ENCODE measurements at regions not wholly inside any gene's neighbourhood (a gene's known extent, or its start where the extent isn't known, plus 50 kb on each side); places are given as distances from the start of the nearest gene placed in this dataset.

DNA sequence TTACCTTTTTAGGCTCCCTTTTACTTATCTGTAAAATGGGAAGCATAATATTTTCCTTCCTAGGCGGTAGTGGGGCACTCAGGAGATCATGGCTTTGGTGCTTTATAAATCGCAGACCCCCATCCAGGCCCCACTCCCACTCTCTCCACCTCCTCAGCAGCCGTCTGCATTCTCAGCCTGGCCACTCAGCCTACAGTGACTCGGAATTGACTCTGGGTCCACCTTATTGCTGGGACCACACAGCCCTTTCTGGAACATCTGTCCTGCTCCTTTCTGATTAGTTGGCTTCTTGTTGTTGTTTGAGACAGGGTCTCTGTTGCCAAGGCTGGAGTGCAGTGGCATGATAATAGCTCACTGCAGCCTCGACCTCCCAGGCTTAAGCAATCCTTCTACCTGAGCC lies 76.5 kb downstream of the RPLP1 start:
- DNase-seq (ENCODE audit: extremely low spot score, insufficient read length, low read depth) (no peak), FAIRE-seq (no peak)

DNA sequence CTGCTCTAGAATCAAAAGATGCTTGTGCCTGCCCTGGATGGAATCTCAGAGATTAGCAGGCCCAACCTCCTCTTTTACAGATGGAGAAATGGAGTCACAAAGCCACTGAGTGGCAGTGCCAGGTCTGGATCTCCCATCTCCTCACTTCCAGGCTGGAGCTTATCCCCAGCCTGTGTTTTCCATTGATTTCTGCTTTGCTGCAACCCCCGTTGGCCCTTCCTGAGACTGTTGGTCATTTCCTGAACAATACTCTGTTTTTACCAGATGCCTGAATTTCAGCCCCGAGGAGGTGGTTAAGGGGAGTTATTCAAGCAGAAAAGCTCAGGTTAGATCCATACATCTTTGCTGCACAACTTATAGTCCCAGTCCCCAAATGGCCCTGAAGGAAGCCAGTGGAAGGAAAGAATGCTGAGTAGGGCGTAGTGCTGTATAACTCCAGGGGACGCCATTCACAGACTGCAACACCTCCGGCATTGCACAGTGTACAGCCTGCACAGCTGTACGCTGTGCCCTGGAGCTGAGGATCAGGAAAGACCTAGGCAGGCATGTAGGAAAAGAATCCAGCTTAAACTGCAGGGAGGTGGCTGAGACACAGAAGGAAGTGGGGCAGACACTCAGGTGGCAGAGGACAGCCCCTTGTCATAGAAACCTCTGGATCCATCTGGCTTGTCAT lies 77.5 kb downstream of the RPLP1 start:
- FAIRE-seq (no peak), DNase-seq (ENCODE audit: extremely low spot score, insufficient read length, low read depth) (no peak)

DNA sequence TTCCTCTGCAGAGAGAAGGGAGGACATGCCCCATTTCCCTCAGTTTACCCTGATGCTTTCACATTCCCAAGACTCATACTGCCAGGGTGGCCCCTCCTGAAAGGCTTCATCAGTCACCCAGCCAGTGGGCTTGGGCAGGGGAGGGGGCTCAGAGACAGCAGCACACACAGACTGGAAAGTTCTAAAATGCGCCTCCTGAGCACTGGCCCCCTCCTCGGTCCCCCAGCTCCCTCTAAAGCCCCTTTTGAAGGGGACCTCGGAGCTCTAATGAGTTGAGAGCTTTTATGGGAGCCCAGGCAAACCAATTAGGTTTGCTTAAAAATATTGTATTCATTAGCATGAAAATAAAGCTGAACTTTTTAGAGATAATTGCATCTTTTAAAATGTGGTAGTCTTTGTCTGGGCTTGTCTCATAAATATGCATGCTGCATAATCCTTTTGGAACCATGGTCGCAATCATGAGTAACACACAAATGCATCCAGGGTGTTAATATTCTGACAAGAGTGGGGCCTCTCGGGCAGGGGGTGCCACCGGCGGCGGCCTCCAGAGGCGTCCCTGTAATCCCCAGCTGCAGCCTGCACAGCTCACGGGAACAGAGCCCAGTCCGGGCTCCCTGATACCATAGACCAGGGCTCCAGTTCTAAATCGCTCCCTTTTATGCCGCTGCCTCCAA lies 78.5 kb downstream of the RPLP1 start:
- DNase-seq (ENCODE audit: extremely low spot score, insufficient read length, low read depth) (no peak), FAIRE-seq (no peak)

DNA sequence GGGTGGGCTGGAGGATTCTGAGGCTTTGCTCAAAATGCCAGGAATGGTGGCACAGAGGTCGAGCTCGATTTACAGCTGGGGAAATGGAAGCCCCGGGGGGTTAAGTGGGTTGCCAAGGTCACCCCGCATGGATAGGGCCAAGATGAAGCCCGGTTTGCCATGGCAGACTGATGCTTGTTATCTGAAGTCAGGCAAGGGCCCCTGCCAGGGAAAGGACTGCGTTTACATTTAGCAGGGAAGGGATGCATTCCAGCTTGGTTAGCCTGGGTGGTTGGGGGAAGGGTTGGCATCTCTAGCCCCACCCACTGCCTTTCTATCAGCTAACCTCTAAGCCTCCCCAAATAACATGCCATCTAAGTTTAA lies 79.0 kb downstream of the RPLP1 start:
- no peak for DNase-seq (ENCODE audit: extremely low spot score, insufficient read length, low read depth)
- FAIRE-seq = no peak

DNA sequence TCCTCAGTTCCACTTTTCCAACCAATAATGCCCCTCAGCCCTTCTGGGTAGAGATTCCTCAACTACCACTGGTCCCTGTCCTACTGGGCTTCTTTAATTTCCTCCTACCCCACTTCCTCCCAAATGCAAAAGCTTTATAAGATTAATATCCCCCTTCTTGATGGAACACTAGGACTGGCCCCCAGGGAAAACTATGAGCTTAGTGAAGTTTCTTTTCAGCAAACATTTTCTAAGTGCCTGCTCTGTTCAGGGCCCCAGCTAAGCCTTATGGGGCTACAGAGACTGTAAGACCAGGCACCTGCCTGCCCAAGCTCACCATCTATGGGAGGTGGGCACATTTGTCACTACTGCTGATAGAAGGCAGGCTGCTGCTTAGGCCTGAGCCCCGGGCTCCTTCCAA lies 79.4 kb downstream of the RPLP1 start:
- FAIRE-seq = no peak
- no peak for DNase-seq (ENCODE audit: extremely low spot score, insufficient read length, low read depth)

DNA sequence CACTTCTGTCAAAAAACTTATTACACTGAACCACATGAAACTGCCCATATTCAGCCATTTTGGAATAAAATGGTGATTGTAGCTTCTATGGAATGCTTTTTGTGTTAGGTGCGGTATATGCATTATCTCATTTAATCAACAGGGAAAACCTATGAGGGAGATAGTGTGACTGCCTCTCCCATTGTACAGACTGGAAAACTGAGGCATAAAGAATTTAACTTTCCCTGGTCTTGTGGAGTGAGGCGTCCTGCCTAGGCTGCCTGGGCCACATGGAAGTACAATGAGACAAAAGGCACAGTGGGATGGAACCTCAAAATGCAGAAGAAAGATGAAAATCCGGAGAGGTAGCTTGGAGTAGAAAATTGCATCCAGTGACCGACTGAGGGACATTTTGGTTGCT lies 80.2 kb downstream of the RPLP1 start:
- DNase-seq (ENCODE audit: extremely low spot score, insufficient read length, low read depth) = no peak
- no peak for FAIRE-seq

DNA sequence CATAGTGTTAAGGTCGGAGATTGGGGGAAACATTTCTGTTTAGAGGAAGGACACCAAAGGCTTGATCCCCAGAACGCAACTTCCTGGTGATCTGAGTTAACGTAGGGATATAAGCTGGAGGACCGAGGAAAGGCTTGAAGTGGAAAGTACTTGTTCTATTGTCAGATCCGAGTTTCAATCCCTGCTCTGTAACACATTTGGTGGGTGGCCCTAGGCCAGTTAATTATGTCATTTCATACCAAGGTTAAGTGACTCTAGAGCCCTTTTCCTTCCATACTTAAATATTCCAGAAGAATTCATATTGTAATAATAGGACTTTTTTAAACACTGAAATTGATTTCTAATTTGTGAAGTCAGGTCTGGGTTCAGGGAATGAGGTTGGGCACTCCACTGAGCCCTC lies 80.9 kb downstream of the RPLP1 start:
- no peak for DNase-seq (ENCODE audit: extremely low spot score, insufficient read length, low read depth)
- no peak for FAIRE-seq

DNA sequence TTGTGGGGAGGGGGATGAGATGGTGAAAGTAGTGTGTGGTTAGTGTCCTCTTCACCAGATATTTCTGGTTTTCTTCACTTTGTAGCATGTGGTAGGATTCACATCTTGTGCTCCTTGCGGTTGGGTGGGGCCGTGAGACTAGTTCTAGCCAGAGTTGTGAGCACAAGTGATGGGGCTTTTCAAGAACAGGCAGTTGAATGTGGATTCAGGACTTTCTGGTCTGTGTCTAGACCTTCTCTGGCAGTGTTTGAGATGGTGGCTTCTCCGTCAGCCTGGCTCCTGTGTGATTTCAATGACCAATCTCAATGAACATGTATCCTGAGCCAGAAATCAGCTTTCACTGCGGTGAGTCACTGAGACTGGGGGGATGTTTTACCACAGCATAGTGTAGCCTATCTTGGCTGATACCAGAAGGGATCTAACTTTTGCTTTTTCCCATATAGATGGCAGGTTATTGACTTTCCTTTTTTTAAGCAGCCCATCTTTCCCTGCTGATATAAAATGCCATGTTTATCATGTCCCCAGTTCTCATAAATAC lies 82.6 kb downstream of the RPLP1 start:
- no peak for DNase-seq (ENCODE audit: extremely low spot score, insufficient read length, low read depth)
- FAIRE-seq = no peak

DNA sequence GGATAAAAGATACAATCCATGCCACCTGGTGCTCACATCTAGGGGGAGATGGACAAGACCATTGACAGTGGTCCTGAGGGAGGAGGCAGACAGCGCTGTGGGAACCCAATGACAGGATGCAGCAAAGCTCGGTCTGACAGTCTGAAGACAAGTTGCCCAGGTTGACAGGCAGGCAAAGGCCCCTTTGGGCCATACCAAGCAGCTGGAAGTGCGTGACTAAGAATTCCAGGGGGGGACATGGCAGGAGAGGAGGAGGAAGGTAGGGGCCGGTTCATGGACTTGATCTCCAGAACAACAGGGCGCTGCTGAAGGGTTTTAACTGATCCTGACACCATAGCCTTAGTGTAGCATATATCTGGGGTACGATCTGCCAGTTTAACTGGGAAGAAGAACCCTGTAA lies 83.4 kb downstream of the RPLP1 start:
- DNase-seq (ENCODE audit: extremely low spot score, insufficient read length, low read depth) (no peak), FAIRE-seq (no peak)

DNA sequence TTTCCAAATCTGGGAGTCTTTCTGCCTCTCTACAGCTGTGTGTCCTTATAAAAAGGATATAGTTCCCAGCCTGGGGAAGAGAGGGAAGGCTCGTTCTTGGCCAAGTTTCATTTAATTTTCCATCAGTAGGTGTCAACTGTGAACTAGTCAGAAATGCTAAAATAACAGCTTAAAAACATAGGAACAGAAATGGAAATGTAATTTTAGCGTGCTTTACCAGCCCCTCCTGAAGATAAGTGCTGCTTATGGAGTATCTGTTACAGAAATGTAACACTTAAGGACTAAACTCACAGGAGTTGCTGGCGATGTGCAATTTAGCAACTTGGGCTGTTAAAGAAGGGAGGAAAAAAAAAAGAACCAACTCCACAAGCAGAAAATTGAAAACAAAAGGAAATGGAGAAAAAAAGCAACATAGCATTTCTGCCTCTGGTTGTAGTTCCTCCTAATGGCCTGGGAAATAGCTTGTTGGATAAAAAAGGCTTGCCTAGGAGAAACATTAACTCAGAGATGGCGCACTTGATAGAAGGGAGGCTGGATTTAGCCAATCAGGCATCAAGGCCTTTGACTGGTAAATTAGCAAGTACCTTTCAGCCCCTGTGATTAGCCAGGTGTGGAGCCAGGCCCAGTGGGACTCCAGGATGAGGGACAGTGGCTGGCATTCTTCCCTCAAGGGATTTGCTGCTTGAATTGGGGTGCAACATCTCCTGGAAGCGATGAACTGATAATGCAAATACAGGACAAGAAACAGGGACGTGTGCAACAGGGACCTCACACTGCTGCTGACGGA lies 84.3 kb downstream of the RPLP1 start:
- no peak for FAIRE-seq
- no peak for DNase-seq (ENCODE audit: extremely low spot score, insufficient read length, low read depth)

DNA sequence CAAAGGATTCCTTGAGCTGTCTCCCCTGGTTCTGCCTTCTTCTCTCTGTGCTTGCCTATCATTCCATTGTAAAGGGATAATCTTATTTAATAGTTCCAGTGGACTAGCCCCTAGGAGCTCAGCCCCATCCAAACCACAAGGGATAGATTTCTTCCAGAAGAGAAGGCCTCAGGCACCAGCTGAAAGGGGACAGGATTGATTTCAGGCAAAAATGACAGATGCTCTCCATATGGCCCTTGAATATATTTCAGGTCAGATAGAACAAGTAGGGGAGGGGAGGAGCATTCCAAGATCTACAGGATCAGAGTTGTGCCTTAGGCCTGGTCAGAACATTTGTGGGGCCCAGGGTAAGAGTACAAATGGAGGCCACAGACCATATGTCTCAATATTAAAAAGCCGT lies 85.3 kb downstream of the RPLP1 start:
- DNase-seq (ENCODE audit: extremely low spot score, insufficient read length, low read depth) (no peak), FAIRE-seq (no peak)

DNA sequence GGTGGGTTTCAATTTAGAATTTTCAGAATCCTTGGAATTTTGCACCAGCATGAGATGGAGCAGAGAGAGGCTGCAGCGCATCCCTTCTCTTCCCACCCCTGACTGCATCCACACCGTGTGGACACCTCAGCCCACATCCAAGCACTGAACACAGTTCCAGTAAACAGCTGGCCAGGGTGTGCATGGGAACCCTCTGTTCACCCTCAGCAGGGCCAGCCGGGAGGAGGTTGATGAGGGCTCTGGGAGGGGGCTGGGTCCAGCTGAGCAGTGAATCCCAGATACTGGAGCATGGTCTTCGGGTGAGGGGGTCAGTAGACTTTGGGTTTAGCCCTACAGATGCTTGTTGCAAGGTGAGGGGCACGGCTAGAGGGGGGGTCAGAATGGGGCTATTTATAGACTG lies 85.8 kb downstream of the RPLP1 start:
- DNase-seq (ENCODE audit: extremely low spot score, insufficient read length, low read depth) (no peak), FAIRE-seq (no peak)

DNA sequence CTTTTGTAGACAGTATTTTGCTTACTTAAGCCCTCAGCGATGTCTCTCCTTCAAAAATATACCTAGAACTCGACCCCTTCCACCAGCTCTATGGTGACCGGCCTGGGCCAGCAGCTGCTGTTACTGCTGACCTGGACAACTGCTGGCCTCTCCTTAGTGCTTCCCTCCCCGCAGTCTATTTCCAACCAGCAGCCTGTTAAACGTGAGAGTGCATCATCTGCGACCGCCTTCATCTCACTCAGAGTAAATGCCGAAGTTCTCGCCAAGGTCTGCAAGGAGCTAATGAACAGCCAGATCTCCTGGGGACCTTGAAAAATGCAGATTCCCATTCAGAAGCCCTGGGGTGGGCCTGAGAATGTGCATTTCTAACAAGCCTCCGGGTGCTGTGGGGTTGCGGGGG lies 86.7 kb downstream of the RPLP1 start:
- no peak for DNase-seq (ENCODE audit: extremely low spot score, insufficient read length, low read depth)
- FAIRE-seq = no peak

DNA sequence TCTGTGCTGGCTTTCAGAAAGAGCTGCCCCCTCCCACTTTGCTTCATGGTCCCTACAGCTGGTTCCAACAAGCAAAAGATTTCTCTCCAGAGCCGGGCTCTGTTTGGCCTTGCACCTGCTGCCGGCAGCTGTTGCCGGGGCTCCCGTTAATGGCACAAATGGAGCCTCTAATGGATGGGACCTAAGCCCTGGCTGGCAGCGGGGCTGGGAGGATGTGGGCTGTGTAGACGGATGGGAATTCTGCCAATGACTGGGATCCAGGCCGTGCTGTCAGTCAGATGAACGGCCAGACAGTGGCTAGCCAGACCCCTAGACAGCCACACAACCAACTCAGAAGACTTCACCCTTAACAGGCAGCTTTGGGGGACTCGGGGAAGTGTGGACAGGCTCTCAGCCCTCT lies 88.0 kb downstream of the RPLP1 start:
- FAIRE-seq (no peak), DNase-seq (ENCODE audit: extremely low spot score, insufficient read length, low read depth) (no peak)

DNA sequence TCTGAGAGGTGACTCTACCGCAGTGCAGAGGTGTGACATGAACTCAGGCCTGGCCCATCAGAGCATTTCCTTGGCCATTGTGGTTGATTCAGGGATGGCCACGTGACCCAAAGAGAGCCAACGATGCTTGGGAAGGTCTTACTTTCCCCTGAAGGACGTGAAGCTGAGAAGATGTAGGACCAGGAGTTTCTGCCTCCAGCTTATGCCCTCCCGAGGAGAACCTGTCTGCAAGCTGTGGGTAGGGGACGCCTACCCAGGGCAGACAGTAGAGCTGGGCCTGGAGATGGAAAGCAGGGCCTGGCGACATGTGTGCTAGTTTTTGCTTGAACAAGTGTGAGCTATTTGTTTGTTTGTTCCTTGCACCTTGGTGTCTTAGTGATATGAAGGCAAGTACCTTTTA lies 89.4 kb downstream of the RPLP1 start:
- DNase-seq (ENCODE audit: extremely low spot score, insufficient read length, low read depth) = no peak

DNA sequence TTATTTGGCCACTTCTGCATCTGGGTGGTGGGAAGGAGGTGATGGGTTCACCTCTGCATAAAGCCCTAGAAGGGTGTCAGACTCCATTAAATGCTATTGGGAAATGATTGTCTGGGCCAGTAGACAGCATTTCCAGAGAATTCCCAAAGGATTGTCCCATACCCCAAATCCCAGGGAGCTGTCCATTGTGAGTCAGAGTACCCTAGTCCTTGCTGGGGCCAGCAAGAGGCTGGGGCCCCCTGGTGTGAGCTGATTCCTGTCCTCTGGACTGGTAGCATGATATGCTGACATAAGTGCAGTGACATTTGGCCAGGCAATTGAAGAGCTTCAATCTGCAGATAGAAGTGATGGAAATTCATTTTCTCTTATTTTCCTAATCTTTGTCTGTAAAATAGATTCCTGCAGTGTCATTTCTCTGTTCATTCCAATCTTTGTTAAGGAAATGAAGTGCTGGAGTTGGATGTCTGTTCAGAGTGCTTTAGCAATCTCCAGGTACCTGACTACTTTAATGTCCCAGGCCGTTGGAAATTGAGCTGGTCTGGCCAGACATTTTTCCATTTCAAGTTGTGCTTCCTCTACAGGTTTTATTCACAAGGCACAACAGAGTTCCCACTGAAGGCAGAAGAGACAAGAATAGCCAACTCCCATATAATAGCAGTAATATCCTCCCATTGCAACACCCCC lies 91.2 kb downstream of the RPLP1 start:
- FAIRE-seq (no peak), DNase-seq (ENCODE audit: extremely low spot score, insufficient read length, low read depth) (no peak)

More for the DNA sequence above, 89.4 kb downstream of the RPLP1 start:
- no peak for FAIRE-seq

DNA sequence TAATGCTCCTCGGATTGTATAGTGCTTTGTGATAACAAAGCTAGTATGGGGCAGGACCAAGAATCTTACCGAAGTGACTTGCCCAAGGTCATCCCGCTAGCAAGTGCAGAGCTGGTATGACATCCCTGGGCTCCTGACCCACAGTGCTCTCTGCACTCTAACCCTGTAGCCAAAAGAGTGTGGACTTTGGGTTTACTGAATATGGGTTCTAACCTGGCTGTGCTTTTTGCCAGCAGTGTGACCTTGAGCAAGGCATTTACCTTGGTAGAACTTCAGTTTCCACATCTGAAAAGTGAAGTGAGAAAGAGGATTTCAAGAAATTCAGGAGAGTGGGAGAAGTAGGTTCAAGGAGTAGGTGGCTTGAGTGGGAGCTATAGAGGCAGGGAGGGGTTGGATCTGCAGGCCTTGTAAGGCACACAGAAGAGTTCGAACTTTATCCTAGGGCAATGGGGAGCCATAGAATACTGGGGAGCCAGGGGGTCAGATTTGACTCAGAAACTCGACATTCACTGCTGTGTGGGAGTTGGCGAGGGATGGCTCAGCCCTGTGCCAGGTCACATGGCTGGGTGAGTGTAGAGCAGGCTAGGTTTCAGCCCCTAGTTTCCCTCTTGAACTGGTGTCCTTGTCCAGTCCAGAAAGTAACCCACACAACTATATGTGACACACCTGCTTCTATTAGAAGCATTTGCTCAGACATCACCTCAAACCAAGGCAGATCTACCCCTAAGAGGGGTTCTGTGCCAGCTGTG lies 91.9 kb downstream of the RPLP1 start:
- no peak for FAIRE-seq

DNA sequence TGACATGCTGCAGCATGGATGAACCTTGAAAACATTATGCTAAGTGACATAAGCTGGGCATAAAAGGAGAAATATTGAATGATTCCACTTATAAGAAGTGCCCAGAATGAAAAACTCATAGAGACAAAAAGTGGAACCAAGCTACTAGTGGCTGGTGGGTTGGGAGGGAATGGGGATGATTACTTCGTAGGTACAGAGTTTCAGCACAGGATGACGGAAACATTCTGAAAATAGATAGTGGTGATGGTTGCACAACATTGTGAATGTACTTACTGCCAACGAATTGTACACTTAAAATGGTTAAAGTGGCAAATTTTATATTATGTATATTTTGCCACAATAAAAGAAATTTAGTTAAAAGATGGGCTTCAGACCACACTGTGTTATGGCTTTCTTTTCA lies 93.6 kb downstream of the RPLP1 start:
- no peak for FAIRE-seq

More for the DNA sequence above, 91.9 kb downstream of the RPLP1 start:
- no peak for DNase-seq (ENCODE audit: extremely low spot score, insufficient read length, low read depth)

DNA sequence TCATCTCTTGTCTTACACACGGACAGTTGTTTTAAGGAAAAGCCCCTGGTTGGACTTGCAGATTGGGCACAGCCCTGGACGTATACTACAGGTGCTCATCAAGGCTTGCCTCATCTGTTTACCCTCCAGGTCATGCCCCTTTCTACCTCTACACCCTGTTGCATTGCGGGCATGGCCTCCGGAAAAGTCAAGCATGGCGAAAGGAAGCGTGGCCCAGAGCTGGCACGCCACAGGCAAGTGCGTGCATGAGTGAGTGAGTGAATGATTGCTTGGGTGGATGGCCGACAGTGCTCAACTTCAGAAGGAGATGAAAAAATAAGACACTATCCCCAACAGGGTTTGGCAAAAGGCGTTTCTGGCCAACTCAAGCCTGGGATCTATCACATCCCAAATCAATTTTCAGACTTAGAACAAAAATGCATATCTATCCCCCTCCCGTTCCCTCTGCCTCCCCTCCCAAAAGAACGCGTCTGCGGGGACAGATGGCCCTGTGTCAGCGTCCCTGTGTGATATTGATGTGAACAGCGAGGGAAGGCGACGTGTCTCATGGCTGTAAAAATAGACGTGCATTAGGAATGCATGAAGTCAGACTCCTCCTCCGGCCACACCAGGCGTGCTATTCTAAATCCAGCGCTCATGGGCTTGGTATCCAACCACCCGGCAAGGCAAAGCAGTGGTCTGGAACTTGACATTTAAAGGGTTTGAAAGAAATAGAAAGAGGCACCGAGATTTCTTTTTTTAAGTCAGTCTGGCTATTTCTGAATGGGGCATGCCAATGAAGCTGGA lies 96.0 kb downstream of the RPLP1 start:
- DNase-seq (ENCODE audit: extremely low spot score, insufficient read length, low read depth) (no peak), FAIRE-seq (no peak)

More for the DNA sequence above, 93.6 kb downstream of the RPLP1 start:
- DNase-seq (ENCODE audit: extremely low spot score, insufficient read length, low read depth) = no peak
